ENCODE measurements at regions not wholly inside any gene's neighbourhood (a gene's known extent, or its start where the extent isn't known, plus 50 kb on each side); places are given as distances from the start of the nearest gene placed in this dataset.

DNA sequence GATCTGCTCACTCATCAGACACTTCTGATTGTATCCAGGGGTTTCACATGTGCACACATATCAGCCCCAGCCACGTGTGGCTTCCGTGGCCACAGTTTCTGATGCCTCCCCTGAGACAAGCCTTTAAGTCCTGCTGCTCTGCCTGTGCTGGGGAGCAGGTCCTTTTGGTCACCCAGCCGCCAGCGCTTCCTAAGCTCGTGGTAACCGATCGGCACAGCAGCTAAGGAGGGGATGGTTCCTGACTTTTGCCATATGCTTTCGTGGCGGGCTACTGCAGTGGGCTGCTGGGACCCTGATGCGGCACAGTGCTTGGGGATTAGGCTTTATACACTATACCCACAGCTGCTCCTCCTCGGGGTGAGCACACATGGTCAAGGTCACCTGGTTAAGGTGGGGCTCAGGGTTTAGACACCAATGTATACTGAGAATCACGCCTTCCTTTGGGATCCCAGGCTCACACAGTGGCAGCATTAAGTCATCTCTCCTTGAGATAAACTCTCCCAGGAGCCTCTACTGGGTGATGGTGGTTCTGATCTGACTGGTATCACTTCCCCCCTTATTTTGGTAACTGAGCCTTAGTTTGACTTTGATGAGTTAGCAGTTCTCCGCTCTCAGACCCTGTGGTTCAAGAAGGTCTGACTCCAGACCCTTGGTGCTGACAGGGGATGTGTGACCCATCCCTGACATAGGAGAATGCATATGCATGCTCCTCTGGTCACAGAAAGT is 85.9 kb upstream of the KCNG1 start:
- Histone ChIP-seq H3K4me1 (no peaks in the 10 kb centered on the region), H3K9me3 (no peaks in the 10 kb centered on the region), H3K36me3 (no peaks in the 10 kb centered on the region), H3K27me3 (peaks cover 0 to 20% of the 10 kb centered on the region in 2 donors), H3K27ac (no peak overlapping the region), H3K4me3 (no peak overlapping the region)
- TF ChIP-seq, protein P1, sequence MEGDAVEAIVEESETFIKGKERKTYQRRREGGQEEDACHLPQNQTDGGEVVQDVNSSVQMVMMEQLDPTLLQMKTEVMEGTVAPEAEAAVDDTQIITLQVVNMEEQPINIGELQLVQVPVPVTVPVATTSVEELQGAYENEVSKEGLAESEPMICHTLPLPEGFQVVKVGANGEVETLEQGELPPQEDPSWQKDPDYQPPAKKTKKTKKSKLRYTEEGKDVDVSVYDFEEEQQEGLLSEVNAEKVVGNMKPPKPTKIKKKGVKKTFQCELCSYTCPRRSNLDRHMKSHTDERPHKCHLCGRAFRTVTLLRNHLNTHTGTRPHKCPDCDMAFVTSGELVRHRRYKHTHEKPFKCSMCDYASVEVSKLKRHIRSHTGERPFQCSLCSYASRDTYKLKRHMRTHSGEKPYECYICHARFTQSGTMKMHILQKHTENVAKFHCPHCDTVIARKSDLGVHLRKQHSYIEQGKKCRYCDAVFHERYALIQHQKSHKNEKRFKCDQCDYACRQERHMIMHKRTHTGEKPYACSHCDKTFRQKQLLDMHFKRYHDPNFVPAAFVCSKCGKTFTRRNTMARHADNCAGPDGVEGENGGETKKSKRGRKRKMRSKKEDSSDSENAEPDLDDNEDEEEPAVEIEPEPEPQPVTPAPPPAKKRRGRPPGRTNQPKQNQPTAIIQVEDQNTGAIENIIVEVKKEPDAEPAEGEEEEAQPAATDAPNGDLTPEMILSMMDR (IDR thresholded peaks at IDR 0.05): no peak
- intact Hi-C loops (cut with DNase I; ENCODE audit: low total_unique reads): no loop called here
- DNase-seq: no peak

GRCh38 chr20:51106011-51106410 is 83.1 kb upstream of the KCNG1 start:
- Histone ChIP-seq H3K27ac (no peak overlapping the region), H3K4me3 (no peak overlapping the region), H3K4me1 (no peaks in the 10 kb centered on the region), H3K27me3 (peaks cover 0 to 16% of the 10 kb centered on the region in 2 donors), H3K36me3 (no peaks in the 10 kb centered on the region), H3K9me3 (peaks cover 0 to 5% (median 2%) of the 10 kb centered on the region in 3 donors)
- TF ChIP-seq, protein P1 (IDR thresholded peaks at IDR 0.05): no peak
- intact Hi-C loops (cut with DNase I; ENCODE audit: low total_unique reads): no loop called here
- DNase-seq: no peak

- TF ChIP-seq, protein P1 (IDR thresholded peaks at IDR 0.05): no peak
- Histone ChIP-seq H3K27me3 (peaks cover 0 to 8% of the 10 kb centered on the region in 2 donors), H3K9me3 (peaks cover 0 to 5% (median 2%) of the 10 kb centered on the region in 3 donors), H3K36me3 (no peaks in the 10 kb centered on the region), H3K4me1 (no peaks in the 10 kb centered on the region), H3K4me3 (no peak overlapping the region), H3K27ac (no peak overlapping the region)
- intact Hi-C loops (cut with DNase I; ENCODE audit: low total_unique reads): no loop called here
- DNase-seq: no peak
Measured at GRCh38 chr20:51104960-51105920, 82.3 kb upstream of the KCNG1 start.

GRCh38 chr20:51100617-51101016 is 77.7 kb upstream of the KCNG1 start:
- Histone ChIP-seq H3K9me3 (peaks cover 0 to 5% (median 2%) of the 10 kb centered on the region in 3 donors), H3K4me3 (no peak overlapping the region), H3K36me3 (no peaks in the 10 kb centered on the region), H3K27me3 (peaks cover 0 to 2% of the 10 kb centered on the region in 2 donors), H3K27ac (no peak overlapping the region), H3K4me1 (no peaks in the 10 kb centered on the region)
- intact Hi-C loops (cut with DNase I; ENCODE audit: low total_unique reads): no loop called here
- no peak for DNase-seq
- TF ChIP-seq, protein P1 (IDR thresholded peaks at IDR 0.05): no peak

DNA sequence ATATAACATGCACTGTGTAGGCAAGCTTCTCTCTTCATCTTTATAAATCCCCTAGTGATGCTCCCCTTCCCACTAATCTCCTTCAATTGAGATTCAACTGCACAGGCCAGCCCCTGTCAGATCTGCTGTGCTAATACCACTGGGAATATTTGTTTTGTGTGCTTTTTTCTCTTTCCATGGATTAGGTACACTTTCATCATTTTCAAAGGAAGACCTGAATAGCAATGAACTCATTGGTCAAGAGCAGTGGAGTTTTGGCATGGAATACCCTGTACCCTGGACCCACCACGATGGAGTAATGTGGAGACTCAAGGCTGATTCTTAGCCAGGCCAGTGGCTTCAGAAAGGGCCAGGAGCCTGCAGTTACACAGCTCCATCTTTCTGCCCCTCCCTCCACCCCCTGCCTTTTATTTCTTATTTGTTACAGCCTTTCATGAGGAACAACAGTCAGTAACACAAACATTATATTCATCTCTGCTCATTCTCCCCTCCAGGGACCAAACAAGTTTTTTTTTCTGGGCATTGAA is 75.4 kb upstream of the KCNG1 start:
- H3K4me1 ChIP-seq: no peaks in the 10 kb centered on the region
- no peak for DNase-seq
- H3K9me3 ChIP-seq: peaks cover 0 to 4% (median 2%) of the 10 kb centered on the region in 3 donors
- no peaks in the 10 kb centered on the region for H3K36me3 ChIP-seq
- TF ChIP-seq, protein P1 (IDR thresholded peaks at IDR 0.05): no peak
- intact Hi-C loops (cut with DNase I; ENCODE audit: low total_unique reads): loop anchor here (10.0 kb wide), 1 partner anchor 516 kb away; no protein-coding TSS in a partner anchor
- no peak overlapping the region for H3K27ac ChIP-seq
- H3K27me3 ChIP-seq: peaks cover 0 to 9% of the 10 kb centered on the region in 2 donors
- H3K4me3 ChIP-seq: no peak overlapping the region
